ENCODE measurements at regions not wholly inside any gene's neighbourhood (a gene's known extent, or its start where the extent isn't known, plus 50 kb on each side); places are given as distances from the start of the nearest gene placed in this dataset.
A peak's percentile ranks its signal among the peaks of the same experiment; 100 is the strongest.
"Not testable (repeated sequence)": the region's sequence is repeated elsewhere in the genome, so short reads cannot be mapped to it uniquely, and the experiment has no call there.

DNA sequence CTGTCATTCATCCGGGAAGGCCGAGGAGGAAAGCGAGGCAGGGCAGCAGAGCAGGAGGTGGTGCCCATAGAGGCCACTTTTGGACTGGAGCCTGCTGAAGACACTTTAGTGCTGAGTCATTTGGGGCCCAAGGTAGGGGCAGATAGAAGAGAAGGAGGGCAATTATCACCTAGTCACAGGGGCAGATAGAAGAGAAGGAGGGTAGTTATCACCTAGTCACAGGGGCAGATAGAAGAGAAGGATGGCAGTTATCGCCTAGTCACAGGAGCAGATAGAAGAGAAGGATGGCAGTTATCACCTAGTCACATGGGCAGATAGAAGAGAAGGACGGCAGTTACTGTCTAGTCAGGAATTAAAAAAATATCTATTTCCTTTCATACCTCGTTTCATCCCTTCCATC is 1372.6 kb downstream of the FOXD4L5 start:
- DNase-seq; H3K4me1 Mint-ChIP-seq; ATAC-seq (replicated peaks); H3K36me3 Mint-ChIP-seq; H3K27me3 Mint-ChIP-seq; H3K4me3 Mint-ChIP-seq; H3K27ac Mint-ChIP-seq: not testable (repeated sequence)
- peaks cover 20 to 23% of the 10 kb centered on the region in 2 donors for H3K9me3 Mint-ChIP-seq

DNA sequence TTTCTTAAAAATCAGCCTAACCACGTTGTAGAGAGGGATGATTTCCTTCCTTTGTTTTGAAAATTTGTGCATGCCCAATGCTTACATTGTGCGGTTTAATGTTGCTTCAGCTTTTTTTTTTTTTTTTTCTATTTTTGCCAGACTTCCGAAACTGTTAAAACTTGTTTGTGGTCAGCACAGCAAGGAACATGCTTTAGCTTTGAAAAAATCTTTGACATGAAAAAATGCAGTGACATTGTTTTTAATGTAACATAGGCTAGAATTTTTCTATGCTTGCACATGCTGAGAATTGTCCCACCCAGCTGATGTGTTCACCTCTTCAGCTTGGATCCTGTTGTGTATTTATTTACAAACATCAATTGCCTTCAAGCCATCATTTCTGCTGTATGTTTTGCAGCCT is 1375.9 kb downstream of the FOXD4L5 start:
- H3K27ac Mint-ChIP-seq; ATAC-seq (replicated peaks); H3K4me3 Mint-ChIP-seq; H3K4me1 Mint-ChIP-seq; H3K27me3 Mint-ChIP-seq; H3K36me3 Mint-ChIP-seq; DNase-seq: not testable (repeated sequence)
- peaks cover 14 to 24% of the 10 kb centered on the region in 2 donors for H3K9me3 Mint-ChIP-seq

DNA sequence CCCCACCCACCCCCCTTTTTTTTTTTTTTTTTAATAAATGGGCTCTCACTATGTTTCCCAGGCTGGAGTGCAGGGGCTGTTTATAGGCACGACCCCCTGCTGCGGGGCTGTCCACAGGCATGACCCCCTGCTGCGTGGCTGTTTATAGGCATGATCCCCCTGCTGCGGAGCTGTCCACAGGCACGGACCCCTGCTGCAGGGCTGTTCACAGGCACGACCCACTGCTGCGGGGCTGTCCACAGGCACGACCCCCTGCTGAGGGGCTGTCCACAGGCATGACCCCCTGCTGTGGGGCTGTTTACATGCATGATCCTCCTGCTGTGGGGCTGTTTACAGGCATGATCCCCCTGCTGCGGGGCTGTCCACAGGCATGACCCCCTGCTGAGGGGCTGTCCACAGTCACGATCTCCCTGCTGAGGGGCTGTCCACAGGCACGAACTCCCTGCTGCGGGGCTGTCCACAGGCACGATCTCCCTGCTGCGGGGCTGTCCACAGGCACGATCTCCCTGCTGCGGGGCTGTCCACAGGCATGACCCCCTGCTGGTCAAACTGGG is 1385.3 kb downstream of the FOXD4L5 start:
- not testable (repeated sequence) for H3K27me3 Mint-ChIP-seq; ATAC-seq (replicated peaks); H3K4me3 Mint-ChIP-seq; H3K4me1 Mint-ChIP-seq; H3K36me3 Mint-ChIP-seq; H3K27ac Mint-ChIP-seq; DNase-seq
- peaks cover 10 to 19% of the 10 kb centered on the region in 2 donors for H3K9me3 Mint-ChIP-seq

DNA sequence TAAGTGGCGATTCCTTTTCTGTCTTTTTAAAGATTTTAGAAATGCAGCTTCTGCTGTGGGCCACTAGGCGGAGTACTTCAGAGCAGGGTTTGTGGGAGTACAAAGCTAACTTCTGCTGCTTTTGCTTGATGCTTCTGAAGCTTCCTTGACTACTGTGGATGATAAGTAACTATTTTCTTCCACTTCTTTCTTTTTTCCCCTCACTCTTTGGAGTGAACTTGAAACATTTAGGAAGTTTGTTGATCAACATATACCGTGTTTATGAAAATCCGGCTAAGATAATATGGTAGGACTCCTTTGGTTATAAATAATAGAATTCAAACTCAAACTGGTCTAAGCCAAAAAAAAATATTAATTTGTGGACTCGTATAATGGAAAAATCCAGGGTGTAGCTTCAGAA is 1403.6 kb downstream of the FOXD4L5 start:
- H3K27ac Mint-ChIP-seq; H3K4me1 Mint-ChIP-seq; H3K4me3 Mint-ChIP-seq; H3K36me3 Mint-ChIP-seq; ATAC-seq (replicated peaks); DNase-seq; H3K9me3 Mint-ChIP-seq; H3K27me3 Mint-ChIP-seq: not testable (repeated sequence)

DNA sequence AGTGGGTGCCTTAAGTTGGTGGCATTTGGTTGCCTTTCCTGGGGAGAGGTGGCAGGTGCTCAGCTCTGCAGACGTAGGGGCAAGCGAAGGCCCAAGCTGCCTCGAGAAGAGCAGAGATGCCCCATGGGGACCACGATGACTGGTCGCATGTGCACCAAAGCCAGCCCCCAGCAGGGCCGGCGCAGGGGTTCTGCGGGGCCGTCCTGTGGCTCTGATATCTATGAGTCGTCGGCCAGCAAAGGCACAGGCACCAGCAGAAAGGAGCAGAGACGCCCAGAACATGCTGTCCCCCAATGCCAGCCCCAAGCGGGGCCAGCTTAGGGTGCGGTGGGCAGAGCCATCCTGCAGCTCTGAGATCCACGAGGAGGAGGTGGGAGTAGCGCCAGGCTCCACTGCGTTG is 1408.6 kb downstream of the FOXD4L5 start:
- not testable (repeated sequence) for H3K27me3 Mint-ChIP-seq; H3K4me3 Mint-ChIP-seq; DNase-seq; H3K36me3 Mint-ChIP-seq; H3K9me3 Mint-ChIP-seq; H3K27ac Mint-ChIP-seq; H3K4me1 Mint-ChIP-seq; ATAC-seq (replicated peaks)

DNA sequence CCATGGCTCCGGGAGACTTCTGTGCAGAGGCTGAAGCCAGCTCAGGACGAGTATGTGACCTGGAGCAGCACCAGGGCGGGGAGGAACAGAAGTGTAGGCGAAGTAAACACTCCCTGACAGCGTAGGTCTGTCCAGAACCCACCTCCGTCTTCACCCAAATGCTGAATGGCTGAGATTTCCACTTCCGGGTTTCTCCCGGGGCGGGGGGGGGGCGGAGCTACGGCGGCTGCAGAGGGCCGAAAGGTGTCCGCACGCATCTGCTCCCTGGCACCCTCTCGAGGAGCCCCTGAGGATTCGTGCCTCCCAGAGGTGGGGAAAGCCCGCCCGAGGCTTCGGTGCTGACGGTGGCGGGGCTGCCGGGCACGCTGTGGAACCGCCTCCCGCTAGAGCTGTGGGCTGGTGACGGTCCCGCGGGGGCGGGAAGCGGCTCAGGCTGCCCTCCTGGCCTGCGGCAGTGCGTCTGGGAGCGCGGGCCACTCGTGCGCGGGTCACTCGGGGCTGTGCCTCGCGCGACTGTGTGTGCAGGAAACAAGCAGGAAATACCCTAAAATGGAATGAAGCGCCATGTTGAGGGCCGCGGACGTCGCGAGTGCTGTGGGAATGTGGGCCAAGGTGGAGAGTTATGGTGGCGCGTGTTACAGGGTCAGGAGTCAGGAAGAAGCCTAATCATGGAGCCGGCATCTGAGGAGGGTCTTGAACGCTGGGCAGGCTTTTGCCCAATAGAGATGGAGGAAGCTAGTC is 1425.4 kb downstream of the FOXD4L5 start:
- Mint-ChIP-seq H3K27ac (peak overlapping the region; percentile 63), H3K9me3 (peaks cover 13 to 14% of the 10 kb centered on the region in 2 donors), H3K36me3 (peaks cover 0 to 2% of the 10 kb centered on the region in 2 donors), H3K27me3 (no peaks in the 10 kb centered on the region), H3K4me1 (no peaks in the 10 kb centered on the region), H3K4me3 (peak overlapping the region; percentile 42 to 76)
- DNase-seq (no peak), ATAC-seq (replicated peaks) (peak; percentile 42 to 62)

DNA sequence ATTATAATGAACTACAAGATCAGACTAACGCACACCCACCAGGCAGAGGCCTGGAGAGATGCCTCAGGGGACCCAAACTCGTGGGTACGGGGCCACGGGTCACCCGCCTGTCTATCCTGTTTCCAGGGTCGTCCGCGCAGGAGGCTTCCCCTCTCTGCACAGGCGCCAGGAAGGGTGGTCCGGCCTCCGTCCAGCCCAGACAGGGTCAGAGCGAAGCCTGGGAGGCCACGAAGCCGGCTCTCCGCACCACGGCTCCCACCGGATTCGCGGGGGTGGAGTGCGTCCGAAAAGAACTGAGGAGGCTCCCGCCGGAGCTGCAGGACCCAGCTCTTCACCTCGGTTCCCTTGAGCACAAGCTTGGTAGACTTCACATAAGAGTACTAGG is 1425.9 kb downstream of the FOXD4L5 start:
- H3K36me3 Mint-ChIP-seq; DNase-seq; ATAC-seq (replicated peaks); H3K4me1 Mint-ChIP-seq; H3K27me3 Mint-ChIP-seq; H3K27ac Mint-ChIP-seq: not testable (repeated sequence)
- Mint-ChIP-seq H3K9me3 (peaks cover 14 to 17% of the 10 kb centered on the region in 2 donors), H3K4me3 (peak overlapping the region; percentile 32 to 71)

DNA sequence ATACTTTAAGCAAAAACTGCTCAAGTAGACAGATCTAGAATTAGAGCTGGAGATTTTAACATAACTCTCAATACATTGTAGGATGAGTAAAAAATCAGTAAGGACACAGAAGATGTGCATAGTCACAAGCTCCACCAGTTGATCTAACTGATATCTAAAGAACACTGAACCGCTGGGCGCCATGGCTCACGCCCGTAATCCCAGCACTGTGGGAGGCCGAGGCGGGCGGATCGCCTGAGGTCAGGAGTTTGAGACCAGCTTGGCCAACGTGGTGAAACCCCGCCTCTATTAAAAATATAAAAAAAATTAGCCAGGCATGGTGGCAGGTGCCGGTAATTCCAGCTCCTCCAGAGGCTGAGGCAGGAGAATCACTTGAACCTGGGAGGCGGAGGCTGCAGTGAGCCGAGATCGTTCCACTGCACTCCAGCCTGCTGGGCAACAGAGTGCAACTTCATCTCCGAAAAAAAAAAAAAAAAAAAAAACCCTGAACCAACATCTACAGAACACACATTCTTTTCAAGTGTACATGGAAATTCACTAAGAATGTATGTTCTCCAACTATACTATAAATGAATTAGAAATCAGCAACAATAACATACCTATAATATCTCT is 1431.8 kb downstream of the FOXD4L5 start:
- not testable (repeated sequence) for H3K27me3 Mint-ChIP-seq; DNase-seq; H3K4me3 Mint-ChIP-seq; H3K27ac Mint-ChIP-seq; H3K4me1 Mint-ChIP-seq; ATAC-seq (replicated peaks); H3K36me3 Mint-ChIP-seq
- peaks cover 4 to 14% of the 10 kb centered on the region in 2 donors for H3K9me3 Mint-ChIP-seq

DNA sequence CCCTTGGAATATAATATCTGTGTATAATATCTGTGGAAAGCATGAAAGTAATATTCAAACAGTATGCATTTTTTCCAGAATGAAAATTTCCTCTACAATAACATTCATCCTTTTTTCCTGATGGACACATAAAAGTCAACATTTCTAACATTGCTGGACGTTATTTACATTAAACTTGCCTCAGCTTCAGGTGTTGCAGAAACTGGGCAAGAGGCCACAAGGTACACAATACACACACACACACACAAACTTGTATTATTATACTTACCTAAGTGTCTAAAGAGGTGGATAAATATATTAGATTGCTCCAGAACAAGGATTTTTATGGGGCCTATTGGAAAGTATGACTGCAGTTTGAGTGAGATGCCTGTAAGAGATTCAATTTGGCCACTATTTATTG is 1460.2 kb downstream of the FOXD4L5 start:
- not testable (repeated sequence) for H3K27me3 Mint-ChIP-seq; H3K4me3 Mint-ChIP-seq; DNase-seq; H3K36me3 Mint-ChIP-seq; H3K27ac Mint-ChIP-seq; H3K4me1 Mint-ChIP-seq; ATAC-seq (replicated peaks)
- H3K9me3 Mint-ChIP-seq = peaks cover 10 to 11% of the 10 kb centered on the region in 2 donors

DNA sequence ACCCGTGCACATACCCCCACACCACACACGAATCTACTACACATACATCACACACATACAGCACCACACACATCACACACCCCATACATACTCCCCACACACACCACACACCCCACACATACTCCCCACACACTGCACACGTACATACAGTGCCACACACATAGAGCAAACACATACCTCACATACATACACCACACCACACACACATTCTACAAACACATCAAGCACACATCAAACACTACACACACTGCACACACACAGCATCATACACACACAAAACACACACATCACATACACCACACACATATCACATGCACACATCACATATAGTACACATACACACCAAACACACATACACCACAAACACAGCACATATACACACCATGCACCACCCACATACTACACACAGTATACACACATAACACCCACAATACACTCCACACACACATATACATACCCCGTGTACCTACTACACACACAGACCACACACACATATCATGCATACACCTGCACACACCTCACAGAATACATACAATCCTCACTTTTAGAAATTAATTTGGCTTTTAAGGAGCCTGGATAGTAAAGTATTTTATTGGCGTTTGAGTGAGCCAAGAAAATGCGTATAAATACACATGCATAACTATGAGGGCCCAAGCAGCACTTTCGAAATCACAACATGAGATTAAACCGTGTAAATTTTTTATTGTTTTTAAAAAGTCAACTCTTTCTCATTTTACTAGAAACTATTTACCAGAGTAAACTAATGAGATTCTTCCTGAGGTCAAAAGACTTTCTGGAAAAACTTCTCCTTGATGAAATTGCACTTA is 1461.4 kb downstream of the FOXD4L5 start:
- not testable (repeated sequence) for H3K27ac Mint-ChIP-seq
- ATAC-seq (replicated peaks) = peak; percentile 38 to 56

DNA sequence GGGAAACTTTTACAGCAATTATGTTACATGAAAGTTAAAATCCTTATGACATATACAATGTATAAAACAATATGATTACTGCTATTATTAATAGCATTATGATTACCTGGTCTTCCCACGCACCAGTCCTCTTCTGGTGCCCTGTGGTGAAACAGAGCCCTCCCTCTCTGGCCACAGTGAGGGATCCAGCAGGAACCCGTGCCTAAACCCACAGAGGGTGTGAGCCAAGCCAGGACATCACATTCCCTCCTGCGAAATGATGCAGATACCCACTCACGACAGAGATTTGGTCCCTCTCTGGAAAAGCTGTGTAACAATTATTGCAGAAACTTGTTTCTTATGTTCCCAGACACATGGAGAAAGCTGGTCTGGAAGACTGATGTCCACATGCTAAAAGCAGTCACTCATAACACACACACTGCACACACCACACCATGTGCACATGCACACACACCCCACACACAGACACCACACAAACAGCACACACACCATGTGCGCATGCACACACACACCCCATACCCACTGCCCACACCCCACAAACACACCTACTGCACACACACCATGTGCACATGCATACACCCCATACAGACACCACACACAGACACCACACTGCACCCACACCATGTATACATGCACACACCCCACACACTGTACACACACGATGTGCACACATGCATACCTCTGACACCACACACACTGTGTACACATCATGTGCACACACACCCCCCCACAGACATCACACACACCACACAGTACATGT is 1462.2 kb downstream of the FOXD4L5 start:
- not testable (repeated sequence) for H3K27ac Mint-ChIP-seq; H3K36me3 Mint-ChIP-seq; DNase-seq; H3K4me1 Mint-ChIP-seq; ATAC-seq (replicated peaks); H3K4me3 Mint-ChIP-seq; H3K27me3 Mint-ChIP-seq
- peaks cover 14% of the 10 kb centered on the region in 2 donors for H3K9me3 Mint-ChIP-seq

More for the DNA sequence above, 1461.4 kb downstream of the FOXD4L5 start:
- DNase-seq, H3K36me3 Mint-ChIP-seq, H3K27me3 Mint-ChIP-seq, H3K4me3 Mint-ChIP-seq, H3K4me1 Mint-ChIP-seq: not testable (repeated sequence)
- peaks cover 10 to 11% of the 10 kb centered on the region in 2 donors for H3K9me3 Mint-ChIP-seq

DNA sequence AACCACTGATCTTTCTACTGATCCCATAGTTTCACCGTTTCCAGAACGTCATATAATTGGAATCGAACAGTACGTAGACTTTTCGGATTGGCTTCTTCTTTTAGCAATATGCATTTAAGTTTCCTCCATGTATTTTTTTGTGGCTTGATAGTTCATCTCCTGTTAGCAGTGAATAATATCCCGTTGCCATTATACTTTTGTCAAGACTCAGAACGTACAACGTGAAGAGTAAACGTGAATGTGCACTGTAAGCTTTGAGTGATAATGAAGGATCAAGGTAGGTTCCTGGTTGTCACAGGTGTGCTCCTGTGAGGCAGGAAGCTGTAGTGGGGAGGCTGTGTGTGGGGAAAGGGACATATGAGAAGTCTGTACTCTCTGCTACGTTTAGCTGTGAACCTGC is 1463.7 kb downstream of the FOXD4L5 start:
- Mint-ChIP-seq H3K36me3 (peaks cover 9 to 11% of the 10 kb centered on the region in 2 donors), H3K27me3 (peaks cover 13 to 15% of the 10 kb centered on the region in 2 donors), H3K9me3 (peaks cover 17% of the 10 kb centered on the region in 2 donors), H3K4me1 (peaks cover 11 to 19% of the 10 kb centered on the region in 2 donors)
- ATAC-seq (replicated peaks); H3K27ac Mint-ChIP-seq; DNase-seq; H3K4me3 Mint-ChIP-seq: not testable (repeated sequence)

DNA sequence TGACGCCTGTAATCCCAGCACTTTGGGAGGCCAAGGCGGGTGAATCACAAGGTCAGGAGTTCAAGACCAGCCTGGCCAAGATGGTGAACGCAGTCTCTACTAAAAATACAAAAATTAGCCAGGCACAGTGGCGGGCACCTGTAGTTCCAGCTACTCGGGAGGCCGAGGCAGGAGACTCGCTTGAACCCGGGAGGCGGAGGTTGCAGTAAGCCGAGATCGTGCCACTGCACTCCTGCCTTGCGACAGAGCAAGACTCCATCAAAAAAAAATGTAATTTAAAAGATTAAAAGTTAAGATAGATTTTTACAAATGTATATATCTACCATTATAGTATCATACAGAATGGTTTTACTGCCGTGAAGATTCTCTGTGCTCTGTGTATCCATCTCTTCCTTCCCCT is 1464.1 kb downstream of the FOXD4L5 start:
- not testable (repeated sequence) for H3K4me3 Mint-ChIP-seq; ATAC-seq (replicated peaks); H3K27ac Mint-ChIP-seq; DNase-seq
- Mint-ChIP-seq H3K36me3 (peaks cover 9 to 11% of the 10 kb centered on the region in 2 donors), H3K9me3 (peaks cover 19% of the 10 kb centered on the region in 2 donors), H3K27me3 (peaks cover 13 to 15% of the 10 kb centered on the region in 2 donors), H3K4me1 (peaks cover 11 to 19% of the 10 kb centered on the region in 2 donors)

Data from stimulated activated naive B cell treated with anti-CD40 and anti-IgM and Interleukin-4, amounts not matched to agents 10 μg/mL and 1 μg/mL and 100 μg/mL, for 72 hours (primary cell).